Body of pancreas (tissue), 4 donors: ENCODE measurements at regions not wholly inside any gene's neighbourhood (a gene's known extent, or its start where the extent isn't known, plus 50 kb on each side); places are given as distances from the start of the nearest gene placed in this dataset.

ENCODE experiments used
- CTCF ChIP-seq, 7 experiments: fragments of 450-650 bp in 4 of 7; fragments of 200-600 bp in 3 of 7; sonication (generic) in 3 of 7; IDR thresholded peaks; one replicate each; pipeline ENCODE4 v1.5.1; 2016 to 2019; ENCODE audit warnings: antibody characterized with exemption in 7 of 7
- POLR2A ChIP-seq, 3 donors: fragments of 450-650 bp; IDR thresholded peaks; one replicate each; pipeline ENCODE4 v1.6.1; 2016; ENCODE audit warnings: antibody characterized with exemption in 3 of 3, mild to moderate bottlenecking in 2 of 3

GRCh38 chr18:78871618-78872017 lies 108.0 kb upstream of the SALL3 start:
- no peak for TF ChIP-seq CTCF (IDR thresholded peaks at IDR 0.05)
- TF ChIP-seq POLR2A (IDR thresholded peaks at IDR 0.05), result no peak
